Heart left ventricle (tissue), 16 donors: ENCODE measurements at regions not wholly inside any gene's neighbourhood (a gene's known extent, or its start where the extent isn't known, plus 50 kb on each side); places are given as distances from the start of the nearest gene placed in this dataset.

Source experiments
- ATAC-seq, 4 donors: fragments of 200-7000 bp; cut with Tn5 transposase; one replicate each; pipeline ENCODE4 v1.9.1; 2020 to 2022; ENCODE audit warnings: moderate library complexity in 4 of 4, mild to moderate bottlenecking in 3 of 4, moderate number of reproducible peaks in 1 of 4
- DNase-seq, 5 donors: peaks; one replicate each; pipeline ENCODE4 v3.0.0-alpha.2; 2020
- H3K27ac ChIP-seq, 12 donors: fragments of 200-600 bp; sonication (generic) in 4 of 12; one replicate each; pipeline versions ENCODE4 v1.5.0 to v1.8.0; 2016 to 2022; ENCODE audit warnings: mild to moderate bottlenecking in 2 of 12
- H3K27me3 ChIP-seq, 9 donors: fragments of 200-600 bp; sonication (generic) in 2 of 9; one replicate each; pipeline versions ENCODE4 v1.5.1 to v1.8.0; 2016 to 2022; ENCODE audit warnings: mild to moderate bottlenecking in 3 of 9
- H3K36me3 ChIP-seq, 9 donors: fragments of 200-600 bp; sonication (generic) in 2 of 9; one replicate each; pipeline versions ENCODE4 v1.5.0 to v1.8.0; 2018 to 2022; ENCODE audit warnings: mild to moderate bottlenecking in 2 of 9
- H3K4me1 ChIP-seq, 12 donors: fragments of 200-600 bp; sonication (generic) in 4 of 12; one replicate each; pipeline versions ENCODE4 v1.5.0 to v1.8.0; 2016 to 2022; ENCODE audit warnings: mild to moderate bottlenecking in 3 of 12
- H3K4me3 ChIP-seq, 12 donors: fragments of 200-600 bp; sonication (generic) in 4 of 12; one replicate each; pipeline versions ENCODE4 v1.5.0 to v1.8.0; 2017 to 2022; ENCODE audit warnings: mild to moderate bottlenecking in 9 of 12, moderate library complexity in 4 of 12
- H3K9me3 ChIP-seq, 12 donors: fragments of 200-600 bp; sonication (generic) in 4 of 12; one replicate each; pipeline versions ENCODE4 v1.5.0 to v1.8.0; 2016 to 2022; ENCODE audit warnings: mild to moderate bottlenecking in 1 of 12
- POLR2A ChIP-seq, 2 donors: fragments of 450-650 bp; IDR thresholded peaks; one replicate each; pipeline ENCODE4 v1.6.1; 2017; ENCODE audit warnings: antibody characterized with exemption in 2 of 2, mild to moderate bottlenecking in 2 of 2, moderate library complexity in 2 of 2
- WGBS, 4 donors: extraction: QIAGEN DNeasy Blood & Tissue Kit in 2 of 4; methylation state at CpG; one replicate each; pipeline versions ENCODE4 v1.1.5 to v1.1.7; 2013 to 2018; 5-methylcytosine and 5-hydroxymethylcytosine counted together
- intact Hi-C, 10 donors: fragments of 100-400 bp; cut with DNase I; formaldehyde crosslinking; loops; one replicate each; pipeline versions ENCODE4 v1.11.1 to v1.14.2; 2022
- TF ChIP-seq, protein P1 (sequence below), 12 donors: fragments of 200-600 bp; sonication (generic) in 4 of 12; IDR thresholded peaks; one replicate each; pipeline versions ENCODE4 v1.5.0 to v1.8.0; 2018 to 2022; ENCODE audit warnings: antibody characterized with exemption in 12 of 12, mild to moderate bottlenecking in 5 of 12
- donor health status: ischemic (EF 13 %, LVEDD 7.1; RV severe dilation, severe dysfunction).
- donor health status: healthy with polysubstance abuse.
- donor health status: DM: no; HTN: yes; CAD: no.
- donor health status: DM: no; HTN: no; CAD: no.
- donor health status: ischemic (EF 25% LVEDD 6.9; RV normal size, moderate dysfunction).
- donor health status: ischemic (EF 25% LVEDD 5.7; RV mildly dilated, moderate dysfunction).
- donor health status: healthy.
- donor health status: DM: yes; HTN: yes; CAD: no.
- donor health status: ischemic (EF 35%, LVEDD 5.7; RV mildly dilated, moderate dysfunction).
- donor health status: nonischemic (EF 11% LVEDD 7.7; RV severe dilation, severe dysfunction).
- donor health status: DM: yes; HTN: yes; CAD: no.
- donor health status: PGD.
- donor health status: ischemic (EF 29% LVEDD 5.4; RV normal size, mild dysfunction).
- donor health status: nonischemic (EF 23%, LVEDD 6.1; RV moderate dilation, normal function).

DNA sequence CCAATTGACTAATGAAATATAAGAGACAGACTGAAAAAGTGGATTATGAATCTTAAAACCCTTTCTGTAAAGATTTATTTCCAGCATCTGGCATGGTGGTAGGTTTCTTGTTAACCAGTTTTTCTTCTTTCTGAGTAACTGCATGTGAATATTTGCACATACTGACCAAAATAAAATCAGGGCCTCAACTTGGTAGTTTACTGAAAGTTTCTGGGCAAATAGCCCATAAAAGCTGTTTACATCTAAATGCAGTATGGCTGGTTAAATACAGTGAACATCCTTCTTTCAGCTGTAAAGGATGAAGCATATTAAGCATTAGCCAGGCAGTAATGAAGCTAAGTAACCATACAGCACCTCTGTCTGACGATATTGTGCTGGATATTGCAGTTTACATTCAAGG, 83.6 kb upstream of the EYS start:
- H3K36me3 ChIP-seq: no peaks in the 10 kb centered on the region
- no peak for TF ChIP-seq POLR2A (IDR thresholded peaks at IDR 0.05)
- TF ChIP-seq, protein P1, sequence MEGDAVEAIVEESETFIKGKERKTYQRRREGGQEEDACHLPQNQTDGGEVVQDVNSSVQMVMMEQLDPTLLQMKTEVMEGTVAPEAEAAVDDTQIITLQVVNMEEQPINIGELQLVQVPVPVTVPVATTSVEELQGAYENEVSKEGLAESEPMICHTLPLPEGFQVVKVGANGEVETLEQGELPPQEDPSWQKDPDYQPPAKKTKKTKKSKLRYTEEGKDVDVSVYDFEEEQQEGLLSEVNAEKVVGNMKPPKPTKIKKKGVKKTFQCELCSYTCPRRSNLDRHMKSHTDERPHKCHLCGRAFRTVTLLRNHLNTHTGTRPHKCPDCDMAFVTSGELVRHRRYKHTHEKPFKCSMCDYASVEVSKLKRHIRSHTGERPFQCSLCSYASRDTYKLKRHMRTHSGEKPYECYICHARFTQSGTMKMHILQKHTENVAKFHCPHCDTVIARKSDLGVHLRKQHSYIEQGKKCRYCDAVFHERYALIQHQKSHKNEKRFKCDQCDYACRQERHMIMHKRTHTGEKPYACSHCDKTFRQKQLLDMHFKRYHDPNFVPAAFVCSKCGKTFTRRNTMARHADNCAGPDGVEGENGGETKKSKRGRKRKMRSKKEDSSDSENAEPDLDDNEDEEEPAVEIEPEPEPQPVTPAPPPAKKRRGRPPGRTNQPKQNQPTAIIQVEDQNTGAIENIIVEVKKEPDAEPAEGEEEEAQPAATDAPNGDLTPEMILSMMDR (IDR thresholded peaks at IDR 0.05): no peak
- H3K4me3 ChIP-seq: no peak overlapping the region
- intact Hi-C loops: no loop called here
- peaks cover 0 to 6% (median 0%) of the 10 kb centered on the region in 12 donors for H3K9me3 ChIP-seq
- H3K4me1 ChIP-seq: no peaks in the 10 kb centered on the region
- DNase-seq (no peak), ATAC-seq (no peak)
- WGBS, 4 donors: 70 to 79% (median 77%) methylated on average over 1 of the region's 1 CpG
- H3K27ac ChIP-seq: no peak overlapping the region
- no peaks in the 10 kb centered on the region for H3K27me3 ChIP-seq

DNA sequence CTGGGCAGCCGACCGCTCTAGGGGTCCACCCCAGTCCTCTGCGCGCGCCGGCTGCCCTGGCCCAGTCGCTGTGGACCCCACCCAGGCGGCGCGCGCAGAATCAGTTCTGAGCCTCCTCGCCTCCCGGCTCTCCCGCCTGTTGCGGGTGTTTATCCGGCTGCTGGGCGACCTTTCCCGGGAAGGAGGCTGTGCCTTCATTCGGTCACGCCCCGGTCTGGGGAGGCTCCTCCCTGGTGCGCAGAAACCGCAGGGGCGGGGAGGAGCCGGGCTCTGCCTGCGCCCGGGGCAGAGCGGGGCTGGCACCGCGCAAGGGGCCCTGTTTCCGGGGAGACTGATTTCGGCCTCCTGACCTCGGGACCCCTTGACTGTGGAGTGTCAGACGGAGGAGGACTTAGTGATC, 80.8 kb upstream of the EYS start:
- Histone ChIP-seq H3K27me3 (no peaks in the 10 kb centered on the region), H3K4me3 (no peak overlapping the region), H3K27ac (no peak overlapping the region), H3K4me1 (no peaks in the 10 kb centered on the region), H3K36me3 (no peaks in the 10 kb centered on the region), H3K9me3 (peaks cover 0 to 10% (median 0%) of the 10 kb centered on the region in 12 donors)
- DNase-seq: peak in 1 of 5 donors; percentile 56
- WGBS, 4 donors: 96 to 99% (median 98%) methylated on average over 11 to 34 of the region's 34 CpGs
- ATAC-seq: no peak
- no peak for TF ChIP-seq POLR2A (IDR thresholded peaks at IDR 0.05)
- TF ChIP-seq, protein P1 (IDR thresholded peaks at IDR 0.05): no peak
- intact Hi-C loops: no loop called here

DNA sequence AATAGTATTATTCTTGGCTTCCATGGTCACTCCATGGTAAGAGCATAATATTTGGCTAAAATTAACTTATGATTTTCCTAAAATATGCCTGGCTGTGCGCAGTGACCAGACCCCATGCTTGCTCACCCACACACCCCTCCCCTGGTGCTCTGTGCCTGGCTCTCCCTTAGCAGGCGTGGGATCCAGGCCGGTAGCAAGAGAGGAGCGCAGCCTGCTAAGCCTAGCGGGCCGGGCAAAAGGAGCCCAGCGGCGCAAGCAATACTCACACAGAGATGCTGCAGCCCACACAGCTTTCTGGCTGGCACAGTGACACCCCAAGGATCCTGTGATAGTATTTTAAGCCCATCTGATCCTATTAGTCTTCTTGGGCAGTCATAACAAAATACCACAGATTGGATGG, 79.8 kb upstream of the EYS start:
- H3K9me3 ChIP-seq: peaks cover 0 to 10% (median 0%) of the 10 kb centered on the region in 12 donors
- intact Hi-C loops: no loop called here
- H3K27ac ChIP-seq: no peak overlapping the region
- peak in 1 of 5 donors; percentile 19 for DNase-seq
- no peak for ATAC-seq
- H3K4me3 ChIP-seq: no peak overlapping the region
- H3K27me3 ChIP-seq: no peaks in the 10 kb centered on the region
- TF ChIP-seq, protein P1 (IDR thresholded peaks at IDR 0.05): no peak
- TF ChIP-seq POLR2A (IDR thresholded peaks at IDR 0.05): no peak
- no peaks in the 10 kb centered on the region for H3K36me3 ChIP-seq
- H3K4me1 ChIP-seq: no peaks in the 10 kb centered on the region
- WGBS, 4 donors: 95 to 97% (median 97%) methylated on average over 7 to 8 of the region's 8 CpGs

DNA sequence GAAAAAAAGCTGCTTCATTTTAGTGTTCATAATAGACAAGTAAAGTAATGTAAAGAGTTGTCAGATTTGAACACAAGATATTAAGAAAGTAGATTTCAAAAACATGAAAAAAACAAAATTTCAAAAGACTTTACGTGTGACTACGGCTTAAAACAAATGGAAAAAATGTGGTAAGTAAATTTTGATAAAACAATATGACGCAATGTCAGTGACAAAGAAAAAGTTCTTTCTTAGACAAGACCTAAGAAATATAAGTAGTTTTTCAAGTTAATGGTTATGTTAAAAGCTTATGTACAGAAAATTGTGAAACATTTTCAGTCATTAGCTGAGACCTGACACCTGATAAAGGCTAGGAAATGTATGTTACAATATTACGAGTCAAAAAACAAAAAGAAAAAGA, 73.7 kb upstream of the EYS start:
- H3K36me3 ChIP-seq: no peaks in the 10 kb centered on the region
- intact Hi-C loops: no loop called here
- H3K27me3 ChIP-seq: no peaks in the 10 kb centered on the region
- TF ChIP-seq, protein P1 (IDR thresholded peaks at IDR 0.05): no peak
- TF ChIP-seq POLR2A (IDR thresholded peaks at IDR 0.05): no peak
- no peak overlapping the region for H3K4me3 ChIP-seq
- no peak overlapping the region for H3K27ac ChIP-seq
- 90 to 96% (median 94%) methylated on average over 4 of the region's 4 CpGs for WGBS, 4 donors
- ATAC-seq (no peak), DNase-seq (no peak)
- no peaks in the 10 kb centered on the region for H3K4me1 ChIP-seq
- peaks cover 0 to 5% (median 0%) of the 10 kb centered on the region in 12 donors for H3K9me3 ChIP-seq
